Heart left ventricle (tissue), 16 donors: ENCODE measurements at regions not wholly inside any gene's neighbourhood (a gene's known extent, or its start where the extent isn't known, plus 50 kb on each side); places are given as distances from the start of the nearest gene placed in this dataset.

Experiments used
- ATAC-seq, 4 donors: fragments of 200-7000 bp; cut with Tn5 transposase; one replicate each; pipeline ENCODE4 v1.9.1; 2020 to 2022; ENCODE audit warnings: moderate library complexity in 4 of 4, mild to moderate bottlenecking in 3 of 4, moderate number of reproducible peaks in 1 of 4
- DNase-seq, 5 donors: peaks; one replicate each; pipeline ENCODE4 v3.0.0-alpha.2; 2020
- H3K27ac ChIP-seq, 12 donors: fragments of 200-600 bp; sonication (generic) in 4 of 12; one replicate each; pipeline versions ENCODE4 v1.5.0 to v1.8.0; 2016 to 2022; ENCODE audit warnings: mild to moderate bottlenecking in 2 of 12
- H3K27me3 ChIP-seq, 9 donors: fragments of 200-600 bp; sonication (generic) in 2 of 9; one replicate each; pipeline versions ENCODE4 v1.5.1 to v1.8.0; 2016 to 2022; ENCODE audit warnings: mild to moderate bottlenecking in 3 of 9
- H3K36me3 ChIP-seq, 9 donors: fragments of 200-600 bp; sonication (generic) in 2 of 9; one replicate each; pipeline versions ENCODE4 v1.5.0 to v1.8.0; 2018 to 2022; ENCODE audit warnings: mild to moderate bottlenecking in 2 of 9
- H3K4me1 ChIP-seq, 12 donors: fragments of 200-600 bp; sonication (generic) in 4 of 12; one replicate each; pipeline versions ENCODE4 v1.5.0 to v1.8.0; 2016 to 2022; ENCODE audit warnings: mild to moderate bottlenecking in 3 of 12
- H3K4me3 ChIP-seq, 12 donors: fragments of 200-600 bp; sonication (generic) in 4 of 12; one replicate each; pipeline versions ENCODE4 v1.5.0 to v1.8.0; 2017 to 2022; ENCODE audit warnings: mild to moderate bottlenecking in 9 of 12, moderate library complexity in 4 of 12
- H3K9me3 ChIP-seq, 12 donors: fragments of 200-600 bp; sonication (generic) in 4 of 12; one replicate each; pipeline versions ENCODE4 v1.5.0 to v1.8.0; 2016 to 2022; ENCODE audit warnings: mild to moderate bottlenecking in 1 of 12
- POLR2A ChIP-seq, 2 donors: fragments of 450-650 bp; IDR thresholded peaks; one replicate each; pipeline ENCODE4 v1.6.1; 2017; ENCODE audit warnings: antibody characterized with exemption in 2 of 2, mild to moderate bottlenecking in 2 of 2, moderate library complexity in 2 of 2
- WGBS, 4 donors: extraction: QIAGEN DNeasy Blood & Tissue Kit in 2 of 4; methylation state at CpG; one replicate each; pipeline versions ENCODE4 v1.1.5 to v1.1.7; 2013 to 2018; 5-methylcytosine and 5-hydroxymethylcytosine counted together
- intact Hi-C, 10 donors: fragments of 100-400 bp; cut with DNase I; formaldehyde crosslinking; loops; one replicate each; pipeline versions ENCODE4 v1.11.1 to v1.14.2; 2022
- TF ChIP-seq, protein P1 (sequence below), 12 donors: fragments of 200-600 bp; sonication (generic) in 4 of 12; IDR thresholded peaks; one replicate each; pipeline versions ENCODE4 v1.5.0 to v1.8.0; 2018 to 2022; ENCODE audit warnings: antibody characterized with exemption in 12 of 12, mild to moderate bottlenecking in 5 of 12
- donor health status: ischemic (EF 13 %, LVEDD 7.1; RV severe dilation, severe dysfunction).
- donor health status: healthy with polysubstance abuse.
- donor health status: DM: no; HTN: yes; CAD: no.
- donor health status: DM: no; HTN: no; CAD: no.
- donor health status: ischemic (EF 25% LVEDD 6.9; RV normal size, moderate dysfunction).
- donor health status: ischemic (EF 25% LVEDD 5.7; RV mildly dilated, moderate dysfunction).
- donor health status: healthy.
- donor health status: DM: yes; HTN: yes; CAD: no.
- donor health status: ischemic (EF 35%, LVEDD 5.7; RV mildly dilated, moderate dysfunction).
- donor health status: nonischemic (EF 11% LVEDD 7.7; RV severe dilation, severe dysfunction).
- donor health status: DM: yes; HTN: yes; CAD: no.
- donor health status: PGD.
- donor health status: ischemic (EF 29% LVEDD 5.4; RV normal size, mild dysfunction).
- donor health status: nonischemic (EF 23%, LVEDD 6.1; RV moderate dilation, normal function).

- 69 to 74% (median 72%) methylated on average over 3 of the region's 3 CpGs for WGBS, 4 donors
- ATAC-seq (no peak), DNase-seq (no peak)
- Histone ChIP-seq H3K27ac (no peak overlapping the region), H3K36me3 (no peaks in the 10 kb centered on the region), H3K4me1 (no peaks in the 10 kb centered on the region), H3K9me3 (peaks cover 0 to 9% (median 0%) of the 10 kb centered on the region in 12 donors), H3K27me3 (no peaks in the 10 kb centered on the region), H3K4me3 (no peak overlapping the region)
- intact Hi-C loops, result no loop called here
- TF ChIP-seq POLR2A (IDR thresholded peaks at IDR 0.05), result no peak
Observed at GRCh38 chr11:36985562-36985961, 387.5 kb upstream of the RAG2 start.

GRCh38 chr11:36976741-36977140 lies 378.7 kb upstream of the RAG2 start:
- WGBS, 4 donors, result 47 to 66% (median 62%) methylated on average over 2 of the region's 2 CpGs
- Histone ChIP-seq H3K4me1 (no peaks in the 10 kb centered on the region), H3K27ac (no peak overlapping the region), H3K4me3 (no peak overlapping the region), H3K36me3 (no peaks in the 10 kb centered on the region), H3K27me3 (no peaks in the 10 kb centered on the region), H3K9me3 (peaks cover 0 to 11% (median 0%) of the 10 kb centered on the region in 12 donors)
- intact Hi-C loops, result no loop called here
- DNase-seq (peak in 4 of 5 donors; percentile 46 to 65 (median 58)), ATAC-seq (peak; percentile 61 to 81 (median 68))
- no peak for TF ChIP-seq POLR2A (IDR thresholded peaks at IDR 0.05)
- TF ChIP-seq, protein P1, sequence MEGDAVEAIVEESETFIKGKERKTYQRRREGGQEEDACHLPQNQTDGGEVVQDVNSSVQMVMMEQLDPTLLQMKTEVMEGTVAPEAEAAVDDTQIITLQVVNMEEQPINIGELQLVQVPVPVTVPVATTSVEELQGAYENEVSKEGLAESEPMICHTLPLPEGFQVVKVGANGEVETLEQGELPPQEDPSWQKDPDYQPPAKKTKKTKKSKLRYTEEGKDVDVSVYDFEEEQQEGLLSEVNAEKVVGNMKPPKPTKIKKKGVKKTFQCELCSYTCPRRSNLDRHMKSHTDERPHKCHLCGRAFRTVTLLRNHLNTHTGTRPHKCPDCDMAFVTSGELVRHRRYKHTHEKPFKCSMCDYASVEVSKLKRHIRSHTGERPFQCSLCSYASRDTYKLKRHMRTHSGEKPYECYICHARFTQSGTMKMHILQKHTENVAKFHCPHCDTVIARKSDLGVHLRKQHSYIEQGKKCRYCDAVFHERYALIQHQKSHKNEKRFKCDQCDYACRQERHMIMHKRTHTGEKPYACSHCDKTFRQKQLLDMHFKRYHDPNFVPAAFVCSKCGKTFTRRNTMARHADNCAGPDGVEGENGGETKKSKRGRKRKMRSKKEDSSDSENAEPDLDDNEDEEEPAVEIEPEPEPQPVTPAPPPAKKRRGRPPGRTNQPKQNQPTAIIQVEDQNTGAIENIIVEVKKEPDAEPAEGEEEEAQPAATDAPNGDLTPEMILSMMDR (IDR thresholded peaks at IDR 0.05), result no peak

- no peak overlapping the region for H3K27ac ChIP-seq
- DNase-seq (no peak), ATAC-seq (no peak)
- intact Hi-C loops, result no loop called here
- H3K4me1 ChIP-seq, result no peaks in the 10 kb centered on the region
- TF ChIP-seq, protein P1 (IDR thresholded peaks at IDR 0.05), result no peak
- TF ChIP-seq POLR2A (IDR thresholded peaks at IDR 0.05), result no peak
- WGBS, 4 donors, result 86 to 99% (median 97%) methylated on average over 1 of the region's 1 CpG
- no peak overlapping the region for H3K4me3 ChIP-seq
- H3K27me3 ChIP-seq, result no peaks in the 10 kb centered on the region
- peaks cover 0 to 11% (median 0%) of the 10 kb centered on the region in 12 donors for H3K9me3 ChIP-seq
- H3K36me3 ChIP-seq, result no peaks in the 10 kb centered on the region
Observed at GRCh38 chr11:36974771-36975170, 376.7 kb upstream of the RAG2 start.

GRCh38 chr11:36953976-36954375 lies 355.9 kb upstream of the RAG2 start:
- Histone ChIP-seq H3K4me1 (peaks cover 0 to 14% (median 0%) of the 10 kb centered on the region in 12 donors), H3K27me3 (no peaks in the 10 kb centered on the region), H3K27ac (no peak overlapping the region), H3K36me3 (no peaks in the 10 kb centered on the region), H3K9me3 (peaks cover 0 to 8% (median 2%) of the 10 kb centered on the region in 12 donors), H3K4me3 (no peak overlapping the region)
- intact Hi-C loops, result no loop called here
- TF ChIP-seq, protein P1 (IDR thresholded peaks at IDR 0.05), result no peak
- no peak for TF ChIP-seq POLR2A (IDR thresholded peaks at IDR 0.05)
- DNase-seq (no peak), ATAC-seq (no peak)

GRCh38 chr11:36948460-36949127 lies 350.6 kb upstream of the RAG2 start:
- DNase-seq (no peak), ATAC-seq (peak in 2 of 4 donors; percentile 32 to 39)
- Histone ChIP-seq H3K36me3 (no peaks in the 10 kb centered on the region), H3K27me3 (no peaks in the 10 kb centered on the region), H3K9me3 (no peaks in the 10 kb centered on the region), H3K4me1 (peaks cover 0 to 15% (median 0%) of the 10 kb centered on the region in 12 donors), H3K4me3 (no peak overlapping the region), H3K27ac (no peak overlapping the region)
- intact Hi-C loops, result no loop called here
- WGBS, 4 donors, result 4 to 12% (median 8%) methylated on average over 7 of the region's 7 CpGs
- TF ChIP-seq POLR2A (IDR thresholded peaks at IDR 0.05), result no peak
- TF ChIP-seq, protein P1 (IDR thresholded peaks at IDR 0.05), result no peak
